HCT116 (cell line): ENCODE measurements at regions not wholly inside any gene's neighbourhood (a gene's known extent, or its start where the extent isn't known, plus 50 kb on each side); places are given as distances from the start of the nearest gene placed in this dataset.

Experiments used
- ATAC-seq: fragments of 200-7000 bp; cut with Tn5 transposase; 2 replicates; pipeline ENCODE4 v1.9.1; 2020; ENCODE audit warnings: mild to moderate bottlenecking, moderate library complexity
- BruUV-seq: library from RNA; stranded (reverse); fragments of 400-500 nt; replicated peaks from 2 replicates; lab custom pipeline; 2021; lab: Mats Ljungman, UMichigan
- CTCF ChIA-PET: fragments of 300-600 bp; sonication (Branson Sonifier 250); formaldehyde crosslinking; loops from one replicate; lab custom pipeline; 2021; ENCODE audit warnings: antibody characterized with exemption; lab: Charles Lee
- POLR2A ChIA-PET: fragments of 300-600, 350-600 bp; sonication (Branson Sonifier 250); formaldehyde crosslinking; loops from one replicate; lab custom pipeline; 2021; ENCODE audit warnings: antibody characterized with exemption; lab: Charles Lee
- RAD21 ChIA-PET, 2 experiments: fragments of 300-600 bp; sonication (Branson Sonifier 250); formaldehyde crosslinking; loops; one replicate each; lab custom pipeline; 2023; ENCODE audit warnings: low total read pairs in 2 of 2; ENCODE audit not compliant: uncharacterized antibody in 2 of 2, unreplicated experiment in 2 of 2, low non-redundant PET in 1 of 2; lab: Charles Lee
- DNase-seq: peaks from one replicate; pipeline ENCODE4 v3.0.0-alpha.2; 2010; ENCODE audit warnings: low read depth, low spot score
- H2AFZ ChIP-seq: fragments of 200-600 bp; shearing (Covaris generic), sonication (generic); 2 replicates; pipeline ENCODE4 v1.6.1; 2017; ENCODE audit warnings: low read depth, mixed run types, mixed read lengths, antibody characterized with exemption, low read length; ENCODE audit not compliant: poor library complexity, severe bottlenecking
- H3K27ac ChIP-seq: 2 replicates; pipeline ENCODE4 v1.5.1; 2012; ENCODE audit warnings: low read depth, low read length
- H3K27me3 ChIP-seq: fragments of 200-600 bp; sonication (generic); 2 replicates; pipeline ENCODE4 v1.6.1; 2016; ENCODE audit warnings: mixed run types, low read length, mixed read lengths; ENCODE audit not compliant: insufficient read depth
- H3K36me3 ChIP-seq, 2 experiments: fragments of 200-500 bp in 1 of 2; fragments of 200-600 bp in 1 of 2; sonication (Bioruptor generic) in 1 of 2; sonication (generic) in 1 of 2; 2 replicates each; pipeline versions ENCODE4 v1.5.1 to v1.6.1; 2014 to 2016; ENCODE audit warnings: low read length in 2 of 2, inconsistent platforms in 1 of 2, mixed read lengths in 1 of 2, mixed run types in 1 of 2; ENCODE audit not compliant: insufficient read depth in 2 of 2, control insufficient read depth in 1 of 2
- H3K4me1 ChIP-seq, 2 experiments: fragments of 200-600 bp in 1 of 2; sonication (generic) in 1 of 2; 2 replicates each; pipeline versions ENCODE4 v1.5.1 to v1.6.1; 2012 to 2017; ENCODE audit warnings: low read length in 2 of 2, inconsistent platforms in 1 of 2, mild to moderate bottlenecking in 1 of 2, mixed read lengths in 1 of 2, mixed run types in 1 of 2, moderate library complexity in 1 of 2; ENCODE audit not compliant: insufficient read depth in 2 of 2, control insufficient read depth in 1 of 2
- H3K4me2 ChIP-seq: fragments of 200-600 bp; sonication (generic); 2 replicates; pipeline ENCODE4 v1.6.1; 2017; ENCODE audit warnings: mixed run types, low read length, mixed read lengths
- H3K4me3 ChIP-seq, 2 experiments: fragments of 200-600 bp in 1 of 2; sonication (generic) in 1 of 2; replicated peaks in 1 of 2; 2 replicates each; pipeline ENCODE4 v1.5.1; 2011 to 2016; ENCODE audit warnings: low read length in 2 of 2, control low read depth in 1 of 2, low read depth in 1 of 2, mild to moderate bottlenecking in 1 of 2, mixed read lengths in 1 of 2, mixed run types in 1 of 2
- H3K79me2 ChIP-seq: fragments of 200-600 bp; sonication (generic); 2 replicates; pipeline ENCODE4 v1.6.1; 2017; ENCODE audit warnings: mild to moderate bottlenecking, mixed run types, low read length, moderate library complexity, mixed read lengths; ENCODE audit not compliant: insufficient read depth
- H3K9ac ChIP-seq: fragments of 200-600 bp; sonication (generic); 2 replicates; pipeline ENCODE4 v1.6.1; 2016; ENCODE audit warnings: low read length, mixed read lengths
- H3K9me2 ChIP-seq: fragments of 200-600 bp; sonication (generic), shearing (Covaris generic); 2 replicates; pipeline ENCODE4 v1.6.1; 2017; ENCODE audit warnings: mixed run types, mild to moderate bottlenecking, moderate library complexity; ENCODE audit not compliant: insufficient read depth
- H3K9me3 ChIP-seq, 2 experiments: fragments of 200-500 bp in 1 of 2; fragments of 200-600 bp in 1 of 2; sonication (Bioruptor generic) in 1 of 2; sonication (generic) in 1 of 2; 2 replicates each; pipeline ENCODE4 v1.6.1; 2014 to 2017; ENCODE audit warnings: low read length in 2 of 2, mixed read lengths in 2 of 2, inconsistent platforms in 1 of 2, low read depth in 1 of 2, mild to moderate bottlenecking in 1 of 2, mixed run types in 1 of 2, moderate library complexity in 1 of 2; ENCODE audit not compliant: control insufficient read depth in 1 of 2, insufficient read depth in 1 of 2
- H4K20me1 ChIP-seq: fragments of 200-600 bp; sonication (generic), shearing (Covaris generic); 2 replicates; pipeline ENCODE4 v1.6.1; 2017; ENCODE audit warnings: mixed run types, mild to moderate bottlenecking, moderate library complexity; ENCODE audit not compliant: insufficient read depth
- ATF3 ChIP-seq: IDR thresholded peaks from 2 replicates; pipeline ENCODE4 v1.6.1; 2012
- CEBPB ChIP-seq: IDR thresholded peaks from 2 replicates; pipeline ENCODE4 v1.6.1; 2012; ENCODE audit warnings: low read depth
- EGR1 ChIP-seq: IDR thresholded peaks from 2 replicates; pipeline ENCODE4 v1.6.1; 2012; ENCODE audit warnings: low read depth
- ELF1 ChIP-seq: IDR thresholded peaks from 2 replicates; pipeline ENCODE4 v1.6.1; 2012; ENCODE audit warnings: low read depth, borderline replicate concordance
- FOSL1 ChIP-seq: IDR thresholded peaks from 2 replicates; pipeline ENCODE4 v1.6.1; 2012; ENCODE audit warnings: low read depth
- JUND ChIP-seq: IDR thresholded peaks from 2 replicates; pipeline ENCODE4 v1.6.1; 2012
- POLR2A ChIP-seq: IDR thresholded peaks from 2 replicates; pipeline ENCODE4 v1.7.0; 2011; ENCODE audit warnings: borderline replicate concordance; ENCODE audit not compliant: insufficient read depth, insufficient read length; ENCODE audit errors: extremely low read depth
- POLR2AphosphoS5 ChIP-seq: IDR thresholded peaks from 2 replicates; pipeline ENCODE4 v1.6.1; 2011; ENCODE audit warnings: mild to moderate bottlenecking, low read depth, low read length, moderate library complexity
- SIN3A ChIP-seq: IDR thresholded peaks from 2 replicates; pipeline ENCODE4 v1.6.1; 2012; ENCODE audit warnings: low read depth
- SRF ChIP-seq: IDR thresholded peaks from 2 replicates; pipeline ENCODE4 v1.6.1; 2012; ENCODE audit warnings: low read depth
- TCF7L2 ChIP-seq: IDR thresholded peaks from 2 replicates; pipeline ENCODE4 v1.7.0; 2011; ENCODE audit warnings: borderline replicate concordance, inconsistent platforms; ENCODE audit not compliant: insufficient read depth, insufficient read length; ENCODE audit errors: extremely low read depth
- ZFX ChIP-seq: fragments of 450-650 bp; IDR thresholded peaks from 2 replicates; pipeline ENCODE4 v1.6.1; 2017
- ZNF274 ChIP-seq: fragments of 200-500 bp; sonication (Bioruptor generic); IDR thresholded peaks from 2 replicates; pipeline ENCODE4 v1.6.1; 2014; ENCODE audit warnings: mild to moderate bottlenecking, low read depth, low read length, inconsistent platforms
- intact Hi-C: fragments of 100-400 bp; cut with micrococcal nuclease; formaldehyde crosslinking; loops from 2 replicates; pipeline ENCODE4 v1.10.0; 2022
- TF ChIP-seq, protein P1 (sequence below): IDR thresholded peaks from 2 replicates; pipeline ENCODE4 v1.6.1; 2012; ENCODE audit warnings: low read depth
- TF ChIP-seq, protein P2 (sequence below): IDR thresholded peaks from 2 replicates; pipeline ENCODE4 v1.6.1; 2012

DNA sequence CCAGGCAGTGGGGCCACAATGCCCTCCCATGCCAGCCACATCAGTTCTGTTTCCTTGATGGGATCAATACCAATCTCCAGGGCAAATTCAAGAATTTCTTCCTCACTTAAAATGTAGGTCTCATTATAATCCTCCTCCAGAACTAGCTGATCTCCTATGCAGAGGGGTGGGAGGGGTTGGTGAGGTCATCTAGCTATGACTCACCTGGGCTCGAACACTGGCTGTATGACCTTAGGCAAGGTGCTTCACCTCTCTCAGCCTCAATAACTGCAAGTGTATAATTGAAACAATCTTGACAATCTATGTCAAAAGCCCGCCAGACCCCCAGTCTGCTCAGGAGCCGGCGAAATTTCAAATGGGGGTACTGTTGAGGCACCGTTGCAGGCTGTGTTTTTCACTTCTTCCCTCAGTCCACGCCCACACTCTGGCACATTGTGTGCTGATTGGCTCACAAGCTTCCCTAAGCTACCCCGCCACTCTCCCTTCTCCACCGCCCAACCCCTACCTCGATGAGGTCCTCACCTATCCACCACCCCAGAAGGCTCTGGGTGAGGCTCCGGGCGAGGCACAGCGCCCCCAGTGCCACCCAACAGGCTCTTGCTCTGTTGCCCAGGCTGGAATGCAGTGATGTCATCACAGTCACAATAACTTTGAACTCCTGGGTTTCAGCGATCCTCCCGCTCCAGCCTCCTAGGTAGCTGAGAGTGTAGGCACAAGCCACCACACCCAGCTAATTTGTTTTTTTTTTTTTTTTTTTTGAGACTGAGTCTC, 70.5 kb downstream of the ZNF22 start (continued):
- TF ChIP-seq, protein P1, sequence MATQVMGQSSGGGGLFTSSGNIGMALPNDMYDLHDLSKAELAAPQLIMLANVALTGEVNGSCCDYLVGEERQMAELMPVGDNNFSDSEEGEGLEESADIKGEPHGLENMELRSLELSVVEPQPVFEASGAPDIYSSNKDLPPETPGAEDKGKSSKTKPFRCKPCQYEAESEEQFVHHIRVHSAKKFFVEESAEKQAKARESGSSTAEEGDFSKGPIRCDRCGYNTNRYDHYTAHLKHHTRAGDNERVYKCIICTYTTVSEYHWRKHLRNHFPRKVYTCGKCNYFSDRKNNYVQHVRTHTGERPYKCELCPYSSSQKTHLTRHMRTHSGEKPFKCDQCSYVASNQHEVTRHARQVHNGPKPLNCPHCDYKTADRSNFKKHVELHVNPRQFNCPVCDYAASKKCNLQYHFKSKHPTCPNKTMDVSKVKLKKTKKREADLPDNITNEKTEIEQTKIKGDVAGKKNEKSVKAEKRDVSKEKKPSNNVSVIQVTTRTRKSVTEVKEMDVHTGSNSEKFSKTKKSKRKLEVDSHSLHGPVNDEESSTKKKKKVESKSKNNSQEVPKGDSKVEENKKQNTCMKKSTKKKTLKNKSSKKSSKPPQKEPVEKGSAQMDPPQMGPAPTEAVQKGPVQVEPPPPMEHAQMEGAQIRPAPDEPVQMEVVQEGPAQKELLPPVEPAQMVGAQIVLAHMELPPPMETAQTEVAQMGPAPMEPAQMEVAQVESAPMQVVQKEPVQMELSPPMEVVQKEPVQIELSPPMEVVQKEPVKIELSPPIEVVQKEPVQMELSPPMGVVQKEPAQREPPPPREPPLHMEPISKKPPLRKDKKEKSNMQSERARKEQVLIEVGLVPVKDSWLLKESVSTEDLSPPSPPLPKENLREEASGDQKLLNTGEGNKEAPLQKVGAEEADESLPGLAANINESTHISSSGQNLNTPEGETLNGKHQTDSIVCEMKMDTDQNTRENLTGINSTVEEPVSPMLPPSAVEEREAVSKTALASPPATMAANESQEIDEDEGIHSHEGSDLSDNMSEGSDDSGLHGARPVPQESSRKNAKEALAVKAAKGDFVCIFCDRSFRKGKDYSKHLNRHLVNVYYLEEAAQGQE = no peak
- TF ChIP-seq, protein P2, sequence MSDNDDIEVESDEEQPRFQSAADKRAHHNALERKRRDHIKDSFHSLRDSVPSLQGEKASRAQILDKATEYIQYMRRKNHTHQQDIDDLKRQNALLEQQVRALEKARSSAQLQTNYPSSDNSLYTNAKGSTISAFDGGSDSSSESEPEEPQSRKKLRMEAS = no peak
- no peak for TF ChIP-seq ZFX
- TF ChIP-seq JUND = no peak
- TF ChIP-seq CEBPB = no peak
- TF ChIP-seq SIN3A = no peak

GRCh38 chr10:45075216-45075615, 74.5 kb downstream of the ZNF22 start:
- intact Hi-C loops = no loop called here
- no peaks in the 10 kb centered on the region for H3K9me2 ChIP-seq
- H3K4me1 ChIP-seq = no peaks in the 10 kb centered on the region; a peak in 1 of 4 replicates
- no peaks in the 10 kb centered on the region for H3K27me3 ChIP-seq
- H3K4me3 ChIP-seq = no peak overlapping the region
- POLR2A ChIA-PET = interaction anchor here (0.5 kb wide), 1 partner anchor 121 kb away, joined by 3 read pairs; no protein-coding TSS in a partner anchor
- no peak for ATAC-seq
- no peak overlapping the region for H3K9ac ChIP-seq
- 0 out of 4 replicates have a peak, but pooled peaks cover 0 to 3% of the 10 kb centered on the region in 2 experiments for H3K9me3 ChIP-seq
- RAD21 ChIA-PET = no interaction called here
- H3K36me3 ChIP-seq = no peaks in the 10 kb centered on the region
- H2AFZ ChIP-seq = no peak overlapping the region
- no peak overlapping the region for H3K27ac ChIP-seq
- no peaks in the 10 kb centered on the region for H3K79me2 ChIP-seq
- H3K4me2 ChIP-seq = no peak overlapping the region
- no peak for DNase-seq
- no TSS peak for BruUV-seq
- H4K20me1 ChIP-seq = no peaks in the 10 kb centered on the region
- CTCF ChIA-PET = no interaction called here
- TF ChIP-seq, protein P1 = no peak
- TF ChIP-seq SRF (no peak), ZFX (no peak), ATF3 (no peak), TCF7L2 (no peak), CEBPB (no peak), POLR2AphosphoS5 (no peak), ZNF274 (no peak), POLR2A (no peak), FOSL1 (no peak), JUND (no peak), EGR1 (no peak), ELF1 (no peak)
